GM19240 (cell line): ENCODE measurements at regions not wholly inside any gene's neighbourhood (a gene's known extent, or its start where the extent isn't known, plus 50 kb on each side); places are given as distances from the start of the nearest gene placed in this dataset.
"Not testable (repeated sequence)": the region's sequence is repeated elsewhere in the genome, so short reads cannot be mapped to it uniquely, and the experiment has no call there.

ENCODE experiments used
- DNase-seq: peaks from one replicate; pipeline ENCODE4 v3.0.0; 2011; ENCODE audit warnings: low spot score; ENCODE audit not compliant: insufficient read length

DNA sequence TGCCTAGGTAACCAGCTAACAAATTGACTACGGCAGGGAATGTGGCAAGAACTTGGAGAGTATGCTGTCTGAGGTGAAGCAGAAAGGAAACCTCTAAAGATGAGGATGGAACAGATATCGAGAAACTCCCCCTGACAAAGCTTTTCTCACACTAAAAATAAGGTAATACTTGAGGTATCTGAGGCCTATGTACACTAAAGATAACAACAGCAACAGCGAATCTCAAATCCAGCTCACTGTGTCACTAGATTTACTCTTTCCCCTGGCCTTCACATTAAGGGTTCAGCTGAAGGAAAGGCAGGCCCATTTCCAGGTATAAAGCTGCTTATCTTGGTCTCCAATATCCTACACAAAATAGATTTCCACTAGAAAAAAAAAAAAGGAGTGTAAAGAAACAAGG is 518.0 kb downstream of the KCNT2 start:
- no peak for DNase-seq

DNA sequence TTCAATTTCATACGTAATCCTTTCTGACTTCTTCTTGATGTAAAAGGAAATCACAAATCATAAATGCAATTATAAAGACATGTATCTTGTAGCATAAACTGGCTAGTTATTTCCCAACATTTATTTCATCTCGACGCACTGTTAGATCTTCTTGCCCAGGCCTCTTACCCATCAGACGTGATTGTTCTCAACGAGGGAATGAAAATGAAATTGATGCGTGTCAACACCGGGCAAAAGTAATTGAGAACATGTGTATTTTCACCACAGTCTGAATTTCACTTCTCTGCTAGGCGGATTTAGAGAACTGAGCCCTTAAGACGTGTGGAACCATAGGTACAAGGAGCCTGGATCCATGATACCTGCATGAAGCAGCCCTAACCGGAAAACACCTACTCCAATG is 519.7 kb downstream of the KCNT2 start:
- no peak for DNase-seq

DNA sequence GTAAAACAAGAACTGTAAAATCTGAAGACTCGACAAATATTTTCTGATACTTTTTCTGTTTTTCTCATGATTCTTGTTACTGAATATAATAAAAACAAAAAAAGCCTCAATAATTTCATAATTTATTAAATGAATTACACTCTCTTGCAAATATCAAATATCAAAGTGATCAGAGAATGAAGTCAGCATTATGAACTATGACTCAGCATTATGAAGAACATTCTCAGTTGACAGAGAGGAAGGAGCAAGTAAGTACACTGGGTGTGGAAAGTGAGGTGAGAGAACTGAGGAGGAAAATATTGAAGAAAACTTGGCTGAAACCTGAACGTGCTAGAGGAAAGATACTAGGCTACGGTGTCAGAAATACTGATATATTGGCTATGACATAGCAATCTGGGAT is 529.5 kb downstream of the KCNT2 start:
- no peak for DNase-seq

DNA sequence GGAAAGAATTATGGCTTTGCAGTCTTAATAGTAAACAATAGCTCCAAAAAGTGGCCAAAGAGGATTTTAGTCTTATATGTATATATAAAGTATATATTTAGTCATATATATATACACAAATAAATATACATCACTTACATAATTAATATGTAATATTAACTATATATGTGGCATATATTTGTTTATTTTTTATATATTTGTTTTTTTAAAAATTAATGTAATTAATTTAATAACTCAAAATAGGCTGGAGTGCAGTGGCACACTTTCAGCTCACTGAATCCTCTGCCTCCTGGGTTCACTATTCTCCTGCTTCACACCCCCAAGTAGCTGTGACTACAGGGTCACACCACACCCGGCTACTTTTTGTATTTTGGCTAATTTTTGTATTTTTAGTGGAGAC is 532.6 kb downstream of the KCNT2 start:
- DNase-seq = no peak

DNA sequence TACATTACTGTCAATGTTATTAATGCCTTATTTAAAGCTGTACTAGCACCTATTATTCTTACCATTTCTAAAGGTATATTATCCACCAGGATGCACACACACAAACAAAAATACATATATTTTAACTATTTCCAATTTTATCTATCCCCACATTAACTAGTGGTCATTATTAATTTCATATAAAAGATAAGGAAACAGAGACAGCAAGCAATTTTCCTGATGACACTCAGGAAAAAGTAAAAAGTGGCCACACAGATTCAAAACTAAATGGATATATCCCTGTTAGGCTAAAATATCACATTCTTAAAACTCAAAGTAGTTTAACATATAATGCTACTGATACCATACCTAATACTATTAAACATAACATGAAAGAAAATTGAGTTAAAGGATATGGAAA is 534.1 kb downstream of the KCNT2 start:
- no peak for DNase-seq

DNA sequence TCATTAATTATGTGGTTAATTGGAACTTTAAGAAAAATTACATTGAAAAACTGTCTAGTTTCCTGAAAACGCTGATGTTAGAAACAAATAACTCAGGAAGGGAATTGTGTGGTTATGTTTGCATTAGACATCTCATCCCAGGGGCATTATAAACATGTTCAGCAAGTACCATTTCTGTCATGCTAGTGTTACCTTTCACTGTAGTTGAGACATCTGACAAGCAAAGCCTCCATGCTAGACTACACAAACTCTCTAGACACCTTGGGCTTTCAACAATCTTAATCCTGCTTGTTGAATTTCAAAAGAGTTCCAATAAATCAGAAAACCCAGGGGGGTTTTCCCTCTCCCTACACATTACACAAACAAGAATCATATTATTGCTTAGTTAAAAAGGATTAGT is 536.8 kb downstream of the KCNT2 start:
- no peak for DNase-seq

DNA sequence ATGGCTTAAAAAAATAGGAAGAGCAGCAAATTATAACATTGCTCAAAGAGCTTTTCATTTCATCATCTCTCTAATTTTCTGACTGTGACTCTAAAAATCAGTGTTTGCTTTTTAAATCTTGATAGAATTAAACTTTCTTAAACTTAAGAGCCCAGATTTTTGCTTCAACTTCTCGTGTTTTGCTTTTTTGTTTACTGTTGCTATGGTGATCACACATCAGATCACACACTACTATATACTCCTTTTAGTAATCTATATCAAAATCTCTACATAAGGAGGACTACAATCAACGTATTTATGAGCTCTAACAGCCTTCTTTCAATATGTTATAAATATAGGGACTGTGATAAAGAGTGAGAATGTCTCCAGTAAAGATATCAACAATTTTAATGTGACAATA is 537.3 kb downstream of the KCNT2 start:
- DNase-seq = no peak

DNA sequence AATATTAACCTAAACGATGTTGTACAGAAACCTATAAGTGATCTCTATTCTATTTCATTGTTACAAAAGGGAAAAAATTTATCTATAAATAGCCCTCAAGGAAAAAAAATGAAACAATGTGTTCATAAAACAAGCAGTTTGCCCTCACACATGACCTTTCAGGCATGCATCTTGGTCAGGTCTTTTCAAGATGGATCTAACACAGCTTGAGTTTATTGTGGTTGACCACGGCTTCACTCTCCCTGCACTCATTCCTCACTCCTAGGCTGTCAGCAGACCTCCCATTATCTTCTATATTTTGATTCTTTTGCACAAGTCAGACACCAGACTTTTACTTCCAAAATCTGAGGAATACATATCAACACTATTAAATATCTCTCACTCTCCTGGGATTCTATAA is 544.3 kb downstream of the KCNT2 start:
- no peak for DNase-seq

DNA sequence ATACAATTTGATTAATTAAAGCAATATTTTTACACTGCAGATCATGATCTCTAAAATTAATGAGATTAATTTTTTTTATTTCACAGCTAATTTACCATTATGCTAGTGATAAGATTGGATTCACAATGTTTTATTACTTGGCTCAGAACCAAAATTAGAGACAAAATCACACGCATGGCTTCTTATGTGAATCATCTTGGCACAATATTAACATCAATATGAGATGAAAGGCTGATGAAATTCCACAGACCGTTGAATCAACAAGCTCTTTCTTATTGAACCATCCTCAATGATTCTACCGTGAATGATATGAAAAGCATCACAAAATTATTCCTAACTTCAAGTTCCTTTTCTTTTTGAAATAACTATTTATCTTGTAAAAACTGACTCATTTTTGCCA is 544.9 kb downstream of the KCNT2 start:
- DNase-seq = no peak

DNA sequence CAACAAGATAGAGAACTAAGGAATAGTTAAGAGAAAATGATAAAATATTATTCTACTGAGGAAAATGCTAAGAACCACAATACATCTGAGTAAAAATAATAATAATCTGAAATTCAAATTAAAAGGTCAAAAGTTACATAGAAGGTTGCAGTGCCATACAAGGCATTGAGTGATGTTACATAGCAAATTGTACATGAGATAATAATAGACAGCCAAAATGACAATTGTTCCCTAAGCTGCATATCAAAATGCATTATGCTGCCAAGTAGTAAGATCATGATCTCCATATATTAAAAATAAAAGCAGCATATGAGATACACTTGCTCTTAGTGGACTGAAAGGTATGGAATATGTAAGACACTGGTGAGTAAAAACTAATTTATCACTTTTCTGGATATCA is 547.7 kb downstream of the KCNT2 start:
- no peak for DNase-seq

DNA sequence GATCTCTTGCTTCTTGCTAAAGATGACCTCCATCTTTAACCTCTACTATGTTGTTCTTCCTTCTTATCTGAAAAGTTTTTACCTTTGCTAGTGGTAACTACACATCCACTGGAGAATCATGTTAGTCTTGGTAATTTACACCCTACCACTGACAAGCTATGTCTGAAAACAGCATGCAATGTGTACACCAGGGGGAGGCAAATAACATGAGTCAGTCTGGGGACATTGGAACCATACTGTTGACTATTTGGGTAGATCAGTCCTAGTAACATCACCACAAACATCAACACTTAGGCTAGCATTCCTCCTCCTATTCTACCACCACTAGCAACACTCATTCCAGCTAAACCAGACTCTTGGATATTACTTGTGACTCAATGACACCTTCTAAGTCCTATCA is 549.0 kb downstream of the KCNT2 start:
- no peak for DNase-seq

DNA sequence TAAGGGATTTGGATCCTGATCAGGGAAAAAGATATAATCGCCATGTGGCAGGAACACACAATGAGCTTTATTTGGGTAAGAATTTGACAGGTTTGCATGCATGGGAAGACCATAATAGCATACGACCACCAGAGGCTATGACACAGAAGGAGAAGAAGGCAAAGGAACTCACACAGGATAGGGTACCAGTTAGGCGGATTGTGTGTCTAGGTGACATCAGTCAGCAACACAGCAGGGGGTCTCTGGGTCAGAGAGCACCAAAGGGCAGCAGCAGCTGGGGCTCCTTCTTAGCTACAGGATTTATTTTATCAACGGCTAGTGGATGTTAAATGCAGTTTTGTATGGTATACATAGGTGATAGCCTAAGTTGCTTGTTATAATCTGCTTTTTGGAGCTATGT is 551.3 kb downstream of the KCNT2 start:
- no peak for DNase-seq

DNA sequence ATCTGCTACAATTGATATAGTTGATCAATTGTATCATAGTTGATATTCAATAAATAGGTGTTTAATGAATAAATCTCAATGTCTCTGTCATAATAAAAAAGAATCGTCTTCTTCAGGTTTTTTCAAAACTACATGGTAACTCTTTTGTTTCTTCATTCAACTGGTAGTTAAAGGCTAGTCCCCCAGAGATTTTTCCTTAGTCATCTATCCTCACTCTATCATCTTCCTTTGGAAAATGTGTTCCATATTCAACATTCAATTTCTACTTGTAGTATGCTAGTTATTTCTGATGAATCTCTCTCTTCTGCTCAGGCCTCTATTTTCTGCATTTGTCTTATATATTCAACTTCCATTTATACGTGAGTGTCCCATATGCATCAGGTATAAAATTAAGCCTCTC is 558.8 kb downstream of the KCNT2 start:
- no peak for DNase-seq

DNA sequence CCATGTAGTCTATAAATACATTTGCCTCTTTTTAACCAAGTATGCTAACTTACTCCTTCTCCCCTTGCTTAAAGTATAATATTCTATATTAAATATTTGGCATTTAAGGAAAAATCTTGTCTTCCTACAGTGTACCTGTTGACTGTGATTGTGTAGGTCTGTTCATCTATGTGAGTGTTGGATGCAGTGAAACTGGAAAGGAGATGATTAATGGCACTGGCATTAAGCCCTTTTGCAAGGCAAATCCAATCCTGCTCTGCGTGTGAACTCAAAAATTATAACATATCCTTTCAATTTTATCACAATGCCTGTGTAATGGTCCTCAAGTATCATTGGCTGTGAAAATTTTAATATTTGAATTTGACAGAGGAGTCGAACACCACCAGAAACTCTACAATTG is 565.0 kb downstream of the KCNT2 start:
- no peak for DNase-seq

DNA sequence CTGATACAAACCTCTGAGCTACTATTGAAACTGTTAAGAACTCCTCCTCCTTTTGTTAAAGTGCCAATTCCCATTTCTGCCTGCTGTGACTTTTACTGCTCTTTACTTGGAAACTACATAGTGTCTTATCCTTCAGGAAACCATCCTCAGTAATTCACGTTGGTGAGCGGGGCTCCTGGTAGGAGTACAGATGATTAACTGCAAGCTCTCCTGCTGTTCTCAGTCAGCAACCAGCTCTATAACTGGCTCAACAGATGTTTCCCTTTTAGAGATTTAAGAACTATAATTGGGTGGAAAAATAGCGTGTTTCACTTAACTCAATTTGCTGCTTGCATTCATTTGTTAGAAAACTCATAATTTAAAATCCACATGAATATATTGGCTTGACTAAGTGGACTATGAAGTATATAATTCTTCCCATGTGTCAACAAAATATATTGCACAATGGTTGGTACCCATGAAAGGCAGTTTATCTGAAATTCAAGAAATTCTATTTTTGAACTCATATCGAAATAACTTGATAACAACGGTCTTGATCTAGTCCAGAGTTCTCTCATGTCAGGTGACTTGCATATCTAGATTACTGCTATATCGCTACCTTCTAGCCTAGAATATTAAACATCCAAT is 574.0 kb downstream of the KCNT2 start:
- DNase-seq = no peak

DNA sequence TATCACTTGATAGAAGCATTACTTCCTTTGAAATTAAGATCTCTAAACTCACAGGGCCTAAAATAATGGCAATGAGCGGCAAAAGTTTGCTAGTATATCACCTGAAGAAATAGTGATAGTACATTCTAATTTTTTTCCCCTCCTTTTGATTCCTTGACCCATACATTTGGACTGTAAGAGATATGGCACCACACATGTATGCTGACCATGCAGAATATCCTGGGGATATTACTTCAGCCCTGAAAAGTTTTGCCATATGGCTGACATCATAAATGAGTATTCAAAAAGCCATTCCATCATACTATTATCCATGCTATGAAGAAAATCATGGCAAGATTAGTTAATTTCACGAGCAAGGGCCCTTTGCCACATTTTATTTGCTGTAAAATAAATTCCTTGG is 576.9 kb downstream of the KCNT2 start:
- not testable (repeated sequence) for DNase-seq

DNA sequence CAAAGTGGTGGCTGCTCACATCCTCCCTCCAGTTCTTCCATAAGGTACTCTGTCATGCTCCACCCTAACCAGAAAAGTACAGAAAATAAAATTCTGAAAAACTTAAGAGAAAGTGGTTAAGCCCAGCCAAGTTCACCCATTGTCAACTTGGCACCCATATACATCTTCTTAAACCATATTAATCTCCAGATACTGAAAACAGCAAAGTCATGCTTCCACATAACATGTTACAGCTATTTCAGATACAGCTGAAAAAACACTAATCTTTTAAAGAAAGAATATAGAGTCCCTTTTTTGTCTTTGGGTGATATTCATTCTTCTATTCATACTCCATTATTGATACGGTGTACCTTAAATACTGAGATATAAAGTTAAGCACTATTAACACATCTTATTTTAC is 577.8 kb downstream of the KCNT2 start:
- no peak for DNase-seq

DNA sequence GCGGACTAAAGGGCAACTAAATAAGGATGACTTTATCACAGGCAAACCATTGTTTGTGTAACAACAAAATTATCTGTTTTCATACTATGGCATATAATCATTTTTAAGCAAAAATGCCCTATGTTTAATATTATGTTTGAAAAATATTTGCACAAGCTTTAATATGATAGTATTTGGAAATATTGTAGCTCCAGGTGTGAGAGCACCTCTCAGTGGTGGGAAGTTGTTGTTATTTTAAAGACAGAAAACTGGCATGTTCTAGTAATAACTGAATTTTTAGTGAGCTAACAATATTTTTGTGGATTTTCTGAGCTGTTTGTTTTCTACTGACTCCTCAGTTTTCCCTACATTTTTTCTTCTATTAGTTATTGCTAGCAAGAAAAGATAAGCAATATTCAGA is 578.8 kb downstream of the KCNT2 start:
- no peak for DNase-seq

DNA sequence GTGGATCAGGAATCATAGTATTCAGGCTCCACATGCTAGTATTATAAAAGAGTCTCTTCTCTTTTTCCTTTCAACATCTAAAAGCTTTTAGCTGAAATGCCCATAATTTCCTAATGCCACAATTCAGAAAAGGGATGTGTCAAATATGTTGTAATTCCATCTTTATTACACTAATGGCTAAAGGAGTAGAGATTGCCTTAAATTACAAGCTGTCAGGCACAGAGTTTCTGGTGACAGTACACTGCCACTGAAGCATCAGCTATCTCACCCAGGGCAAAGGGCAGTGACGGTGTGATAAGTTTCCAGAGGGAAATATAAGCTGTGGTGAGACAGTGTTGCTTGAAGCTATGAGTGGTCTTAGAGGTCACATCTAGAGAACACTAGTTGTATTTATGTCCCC is 581.1 kb downstream of the KCNT2 start:
- DNase-seq = no peak

DNA sequence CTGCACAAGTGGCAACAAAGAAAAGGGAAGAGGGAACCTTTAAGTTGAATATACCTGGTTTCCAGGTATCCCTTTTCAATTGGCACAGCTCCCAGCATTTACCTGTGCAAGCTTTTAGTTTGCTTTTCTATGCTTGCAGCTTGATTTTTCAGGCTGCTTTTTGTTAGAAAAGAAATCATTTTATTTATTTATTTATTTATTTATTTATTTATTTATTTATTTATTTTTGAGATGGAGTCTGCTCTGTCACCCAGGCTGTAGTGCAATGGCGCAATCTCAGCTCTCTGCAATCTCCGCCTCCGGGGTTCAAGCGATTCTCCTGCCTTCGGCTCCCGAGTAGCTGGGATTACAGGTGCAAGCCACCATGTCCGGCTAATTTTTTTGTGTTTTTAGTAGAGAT is 587.1 kb downstream of the KCNT2 start:
- DNase-seq = not testable (repeated sequence)

DNA sequence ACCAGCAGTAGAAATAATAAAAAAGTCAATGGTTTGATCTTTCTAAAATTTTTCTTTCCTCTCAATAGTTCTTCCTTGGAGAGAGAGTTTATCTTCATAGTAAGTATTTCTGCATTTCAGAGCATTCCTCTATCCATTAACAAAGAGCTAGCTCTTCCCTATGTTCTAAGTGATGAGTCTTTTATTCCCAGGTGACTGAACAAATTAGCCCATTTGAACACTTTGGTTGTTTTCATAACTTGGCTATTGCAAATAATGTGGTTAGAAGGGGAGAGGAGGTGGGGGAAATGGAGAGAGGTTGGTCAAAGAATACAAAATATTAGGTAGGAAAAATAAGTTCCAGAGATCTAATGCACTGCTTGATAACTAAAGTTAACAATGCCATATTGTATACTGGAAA is 598.9 kb downstream of the KCNT2 start:
- no peak for DNase-seq

DNA sequence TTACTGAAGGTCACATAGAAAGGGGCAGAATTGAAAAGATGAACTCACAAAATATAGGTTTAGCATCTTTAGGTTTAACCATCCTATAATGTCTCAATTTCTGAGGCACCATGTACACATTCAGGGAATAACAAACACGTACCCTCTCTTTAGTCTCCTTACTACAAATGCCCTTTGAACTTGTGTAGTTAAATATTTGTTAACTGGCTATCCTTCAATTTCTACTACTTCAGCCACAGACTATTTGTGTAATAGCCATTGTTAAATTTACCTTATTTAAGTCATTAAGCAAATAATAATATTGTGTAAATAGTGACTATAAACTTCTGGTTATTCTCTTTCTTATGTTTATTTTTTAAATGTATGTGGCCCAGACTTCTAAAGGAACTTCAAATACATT is 600.5 kb downstream of the KCNT2 start:
- no peak for DNase-seq

DNA sequence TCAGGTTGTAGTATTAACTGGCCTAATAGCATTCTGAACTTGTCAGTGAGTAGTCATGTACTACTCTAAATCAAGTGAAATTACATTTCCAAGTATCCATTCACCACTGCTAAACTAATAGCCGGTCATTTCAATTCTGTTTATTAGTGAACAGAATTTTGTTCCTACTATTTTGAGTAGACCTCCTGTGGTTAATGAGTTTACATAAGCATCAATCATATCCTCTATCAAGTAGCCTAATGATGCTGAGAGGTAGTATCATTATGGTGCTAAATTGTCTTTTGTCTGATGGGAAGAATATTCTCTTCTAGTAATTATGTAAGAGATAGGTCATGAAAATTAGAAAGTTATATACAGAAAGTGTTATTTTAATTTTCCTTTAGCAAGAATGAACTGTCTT is 602.8 kb downstream of the KCNT2 start:
- no peak for DNase-seq

DNA sequence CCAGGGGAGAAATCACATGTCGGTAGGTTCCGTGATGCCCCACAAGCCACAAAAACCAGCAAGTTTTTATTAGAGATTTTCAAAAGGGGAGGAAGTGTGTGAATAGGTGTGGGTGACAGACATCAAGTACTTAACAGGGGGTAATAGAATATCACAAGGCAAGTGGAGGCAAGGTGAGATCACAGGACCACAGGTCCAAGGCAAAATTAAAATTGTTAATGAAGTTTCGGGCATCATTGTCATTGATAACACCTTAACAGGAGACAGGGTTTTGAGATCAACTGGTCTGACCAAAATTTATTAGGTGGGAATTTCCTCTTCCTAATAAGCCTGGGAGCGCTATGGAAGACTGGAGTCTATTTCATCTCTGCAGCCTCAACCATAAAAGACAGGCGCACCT is 603.9 kb downstream of the KCNT2 start:
- not testable (repeated sequence) for DNase-seq
